CD4-positive, alpha-beta T cell (primary cell): ENCODE measurements at regions not wholly inside any gene's neighbourhood (a gene's known extent, or its start where the extent isn't known, plus 50 kb on each side); places are given as distances from the start of the nearest gene placed in this dataset.

Experiments
- ATAC-seq: fragments of 200-7000 bp; cut with Tn5 transposase; one replicate; pipeline ENCODE4 v1.10.0; 2022; ENCODE audit warnings: mild to moderate bottlenecking; ENCODE audit not compliant: poor library complexity
- CTCF ChIA-PET: fragments of 350-600 bp; sonication (Branson Sonifier 250); formaldehyde crosslinking; loops from one replicate; lab custom pipeline; 2021; ENCODE audit warnings: antibody characterized with exemption, inconsistent platforms; lab: Charles Lee
- POLR2A ChIA-PET: fragments of 350-600 bp; sonication (Branson Sonifier 250); formaldehyde crosslinking; loops from one replicate; lab custom pipeline; 2021; ENCODE audit warnings: antibody characterized with exemption, inconsistent platforms; lab: Charles Lee
- DNase-seq, 14 experiments: peaks; one replicate each; pipeline ENCODE4 v3.0.0-alpha.2; 2013 to 2020; ENCODE audit warnings: mixed read lengths in 2 of 14
- H3K27ac ChIP-seq, 2 donors: one replicate each; pipeline versions ENCODE4 v1.5.1 to v1.7.0; 2013; ENCODE audit warnings: low read length in 2 of 2, low read depth in 1 of 2, mild to moderate bottlenecking in 1 of 2
- H3K27me3 ChIP-seq, 2 experiments: 1 replicate in 1 of 2; 2 replicates in 1 of 2; pipeline versions ENCODE4 v1.6.1 to v1.7.0; 2013; ENCODE audit warnings: low read length in 2 of 2, control low read depth in 1 of 2, mild to moderate bottlenecking in 1 of 2, moderate library complexity in 1 of 2; ENCODE audit not compliant: insufficient read depth in 2 of 2, control insufficient read depth in 1 of 2
- H3K36me3 ChIP-seq: one replicate; pipeline ENCODE4 v1.6.1; 2013; ENCODE audit warnings: low read length, control low read depth; ENCODE audit not compliant: insufficient read depth
- H3K4me1 ChIP-seq: one replicate; pipeline ENCODE4 v1.6.1; 2013; ENCODE audit warnings: low read length, control low read depth; ENCODE audit not compliant: insufficient read depth
- H3K4me3 ChIP-seq: one replicate; pipeline ENCODE4 v1.5.1; 2013; ENCODE audit warnings: mild to moderate bottlenecking, low read length, moderate library complexity
- H3K9me3 ChIP-seq, 2 experiments: 1 replicate in 1 of 2; 2 replicates in 1 of 2; pipeline versions ENCODE4 v1.6.1 to v1.7.0; 2013; ENCODE audit warnings: low read length in 2 of 2, mild to moderate bottlenecking in 2 of 2, control low read depth in 1 of 2, moderate library complexity in 1 of 2; ENCODE audit not compliant: control insufficient read depth in 1 of 2, insufficient read depth in 1 of 2
- H3K27ac Mint-ChIP-seq: one replicate; pipeline ENCODE4 v1.8.0; 2020; ENCODE audit warnings: mixed read lengths
- H3K27me3 Mint-ChIP-seq: one replicate; pipeline ENCODE4 v1.8.0; 2021; ENCODE audit warnings: mixed read lengths
- H3K36me3 Mint-ChIP-seq: one replicate; pipeline ENCODE4 v1.8.0; 2021; ENCODE audit warnings: low read depth, mixed read lengths
- H3K4me1 Mint-ChIP-seq: one replicate; pipeline ENCODE4 v1.8.0; 2021; ENCODE audit warnings: low read depth, mixed read lengths
- H3K4me3 Mint-ChIP-seq: one replicate; pipeline ENCODE4 v1.8.0; 2020; ENCODE audit warnings: mild to moderate bottlenecking, mixed read lengths
- H3K9me3 Mint-ChIP-seq: one replicate; pipeline ENCODE4 v1.8.0; 2020; ENCODE audit warnings: mixed read lengths
- intact Hi-C, 2 experiments: fragments of 100-400 bp; cut with DNase I in 1 of 2; cut with micrococcal nuclease in 1 of 2; formaldehyde crosslinking; loops; one replicate each; pipeline versions ENCODE4 v1.15.1 to v1.9.0; 2023 to 2025; cut with DNase I, micrococcal nuclease
- TF ChIP-seq, protein P1 (sequence below): fragments of 200-600 bp; IDR thresholded peaks from one replicate; pipeline ENCODE4 v1.8.0; 2022; ENCODE audit warnings: antibody characterized with exemption, mild to moderate bottlenecking

DNA sequence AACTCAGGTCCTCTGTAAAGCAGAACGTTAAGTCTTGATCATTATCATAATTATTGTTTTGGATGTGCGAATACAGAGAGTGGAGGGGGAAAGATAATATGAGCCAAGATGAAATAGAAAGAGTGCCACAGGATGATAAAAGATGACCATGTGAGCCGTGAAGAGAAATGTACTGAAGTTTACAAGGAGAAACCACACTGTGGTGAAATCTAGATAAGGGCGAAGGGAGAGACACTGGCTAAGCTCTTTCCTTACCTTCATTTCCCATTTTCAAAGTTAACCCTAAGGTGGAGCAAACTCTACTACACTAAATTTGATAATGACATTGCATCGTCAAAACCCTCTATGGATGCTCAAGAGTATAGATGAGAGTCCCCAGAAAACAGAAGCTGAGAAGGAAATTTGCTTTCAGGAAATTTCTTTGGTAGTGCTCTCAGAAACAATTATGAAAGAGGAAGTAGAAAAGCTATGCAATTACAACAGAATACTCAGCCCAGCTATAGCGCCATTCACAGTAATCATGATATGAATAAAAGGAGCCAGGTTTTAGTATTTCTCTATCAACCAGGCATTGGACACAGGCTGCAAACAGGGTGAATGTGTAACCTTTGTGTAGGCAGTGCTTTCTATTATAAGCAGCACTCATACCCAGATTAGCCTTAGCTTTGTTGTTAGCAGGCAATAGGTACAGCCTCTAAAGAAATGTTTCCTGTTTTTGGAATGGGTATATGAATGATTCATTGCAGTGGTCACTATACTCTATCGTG is 1080.7 kb downstream of the GRIK2 start:
- POLR2A ChIA-PET: no interaction called here
- intact Hi-C loops: no loop called here

DNA sequence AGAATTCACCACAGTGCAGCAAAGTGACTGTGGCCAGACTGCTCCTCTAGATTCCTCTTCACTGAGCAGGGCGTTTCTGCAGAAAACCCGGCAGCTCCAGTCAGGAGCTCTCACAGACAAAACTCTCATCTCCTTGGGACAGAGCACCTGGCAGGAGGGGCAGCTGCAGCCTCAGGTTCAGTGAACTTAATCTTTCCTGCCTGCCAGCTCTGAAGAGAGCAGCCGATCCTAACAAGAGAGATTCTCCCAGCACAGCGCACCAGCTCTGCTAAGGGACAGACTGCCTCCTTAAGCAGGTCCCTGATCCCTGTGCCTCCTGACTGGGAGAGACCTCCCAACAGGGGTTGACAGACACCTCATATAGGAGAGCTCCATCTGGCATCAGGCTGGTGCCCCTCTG is 1065.5 kb downstream of the GRIK2 start:
- TF ChIP-seq, protein P1, sequence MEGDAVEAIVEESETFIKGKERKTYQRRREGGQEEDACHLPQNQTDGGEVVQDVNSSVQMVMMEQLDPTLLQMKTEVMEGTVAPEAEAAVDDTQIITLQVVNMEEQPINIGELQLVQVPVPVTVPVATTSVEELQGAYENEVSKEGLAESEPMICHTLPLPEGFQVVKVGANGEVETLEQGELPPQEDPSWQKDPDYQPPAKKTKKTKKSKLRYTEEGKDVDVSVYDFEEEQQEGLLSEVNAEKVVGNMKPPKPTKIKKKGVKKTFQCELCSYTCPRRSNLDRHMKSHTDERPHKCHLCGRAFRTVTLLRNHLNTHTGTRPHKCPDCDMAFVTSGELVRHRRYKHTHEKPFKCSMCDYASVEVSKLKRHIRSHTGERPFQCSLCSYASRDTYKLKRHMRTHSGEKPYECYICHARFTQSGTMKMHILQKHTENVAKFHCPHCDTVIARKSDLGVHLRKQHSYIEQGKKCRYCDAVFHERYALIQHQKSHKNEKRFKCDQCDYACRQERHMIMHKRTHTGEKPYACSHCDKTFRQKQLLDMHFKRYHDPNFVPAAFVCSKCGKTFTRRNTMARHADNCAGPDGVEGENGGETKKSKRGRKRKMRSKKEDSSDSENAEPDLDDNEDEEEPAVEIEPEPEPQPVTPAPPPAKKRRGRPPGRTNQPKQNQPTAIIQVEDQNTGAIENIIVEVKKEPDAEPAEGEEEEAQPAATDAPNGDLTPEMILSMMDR: no peak
- no peak overlapping the region for H3K27ac Mint-ChIP-seq
- H3K36me3 Mint-ChIP-seq: no peaks in the 10 kb centered on the region
- H3K4me1 Mint-ChIP-seq: no peaks in the 10 kb centered on the region
- H3K36me3 ChIP-seq: no peaks in the 10 kb centered on the region
- no peaks in the 10 kb centered on the region for H3K27me3 Mint-ChIP-seq
- H3K4me3 Mint-ChIP-seq: no peak overlapping the region
- POLR2A ChIA-PET: no interaction called here
- H3K27me3 ChIP-seq: no peaks in the 10 kb centered on the region
- intact Hi-C loops: no loop called here
- H3K9me3 Mint-ChIP-seq: peaks cover 9% of the 10 kb centered on the region
- no peak overlapping the region for H3K4me3 ChIP-seq
- CTCF ChIA-PET: no interaction called here
- peaks cover 0 to 6% of the 10 kb centered on the region in 2 experiments for H3K9me3 ChIP-seq
- DNase-seq (no peak), ATAC-seq (no peak)
- H3K27ac ChIP-seq: no peak overlapping the region
- no peaks in the 10 kb centered on the region for H3K4me1 ChIP-seq

More for the DNA sequence above, 1080.7 kb downstream of the GRIK2 start:
- H3K4me3 Mint-ChIP-seq: no peak overlapping the region
- CTCF ChIA-PET: no interaction called here
- no peak for ATAC-seq
- no peaks in the 10 kb centered on the region for H3K27me3 Mint-ChIP-seq
- H3K4me1 Mint-ChIP-seq: no peaks in the 10 kb centered on the region
- no peaks in the 10 kb centered on the region for H3K4me1 ChIP-seq
- H3K27me3 ChIP-seq: no peaks in the 10 kb centered on the region
- no peak overlapping the region for H3K27ac Mint-ChIP-seq
- TF ChIP-seq, protein P1: no peak
- no peaks in the 10 kb centered on the region for H3K9me3 ChIP-seq
- no peak overlapping the region for H3K4me3 ChIP-seq
- H3K36me3 Mint-ChIP-seq: no peaks in the 10 kb centered on the region
- peaks cover 8% of the 10 kb centered on the region for H3K9me3 Mint-ChIP-seq
- H3K36me3 ChIP-seq: no peaks in the 10 kb centered on the region
- no peak for DNase-seq
- H3K27ac ChIP-seq: no peak overlapping the region

DNA sequence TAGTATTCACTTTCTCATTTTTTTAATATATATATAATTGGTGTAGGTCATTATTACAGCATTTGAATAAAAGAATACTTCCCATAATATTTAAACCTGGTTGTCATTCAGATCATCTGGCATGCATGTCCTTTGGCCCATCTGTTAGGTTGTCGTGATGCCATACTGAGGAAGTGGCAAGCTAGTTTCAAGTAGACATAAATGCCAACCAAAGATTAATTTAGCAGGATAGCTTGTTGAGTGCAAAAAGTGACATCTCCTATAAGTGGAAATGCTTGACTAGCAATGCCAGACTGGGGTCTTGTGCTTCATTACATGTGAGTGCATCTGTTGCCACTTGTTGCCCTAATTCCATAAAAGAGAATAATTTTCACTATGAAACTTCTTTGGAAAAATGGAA is 1044.7 kb downstream of the GRIK2 start:
- TF ChIP-seq, protein P1: no peak
- H3K4me1 ChIP-seq: no peaks in the 10 kb centered on the region
- ATAC-seq (no peak), DNase-seq (no peak)
- Mint-ChIP-seq H3K27me3 (no peaks in the 10 kb centered on the region), H3K4me1 (no peaks in the 10 kb centered on the region), H3K4me3 (no peak overlapping the region), H3K9me3 (peaks cover 3% of the 10 kb centered on the region), H3K36me3 (no peaks in the 10 kb centered on the region), H3K27ac (no peak overlapping the region)
- no peaks in the 10 kb centered on the region for H3K36me3 ChIP-seq
- ChIA-PET CTCF (no interaction called here), POLR2A (no interaction called here)
- intact Hi-C loops: no loop called here
- no peak overlapping the region for H3K4me3 ChIP-seq
- peaks cover 0 to 7% of the 10 kb centered on the region in 2 experiments for H3K9me3 ChIP-seq
- H3K27me3 ChIP-seq: no peaks in the 10 kb centered on the region
- no peak overlapping the region for H3K27ac ChIP-seq
